Ovary (tissue), 3 donors: ENCODE measurements at regions not wholly inside any gene's neighbourhood (a gene's known extent, or its start where the extent isn't known, plus 50 kb on each side); places are given as distances from the start of the nearest gene placed in this dataset.

Experiments
- CTCF ChIP-seq, 3 donors: fragments of 450-650 bp in 2 of 3; fragments of 200-600 bp in 1 of 3; IDR thresholded peaks; one replicate each; pipeline versions ENCODE4 v1.5.1 to v1.8.0; 2016 to 2022; ENCODE audit warnings: antibody characterized with exemption in 3 of 3, mild to moderate bottlenecking in 1 of 3
- POLR2A ChIP-seq: fragments of 450-650 bp; IDR thresholded peaks from one replicate; pipeline ENCODE4 v1.6.1; 2017; ENCODE audit warnings: antibody characterized with exemption, mild to moderate bottlenecking, moderate library complexity
- donor health status: DM: no; HTN: no; CAD: no.

- TF ChIP-seq CTCF (IDR thresholded peaks at IDR 0.05) (no peak), POLR2A (no peak)
Measured at GRCh38 chr21:43287795-43288755, 119.3 kb downstream of the CRYAA start.
